ENCODE measurements at regions not wholly inside any gene's neighbourhood (a gene's known extent, or its start where the extent isn't known, plus 50 kb on each side); places are given as distances from the start of the nearest gene placed in this dataset.

GRCh38 chr4:14400307-14400706 is 602.0 kb upstream of the CPEB2 start:
- peaks cover 17% of the 10 kb centered on the region for H3K36me3 Mint-ChIP-seq (ENCODE audit: low read depth)
- peaks cover 4% of the 10 kb centered on the region for H3K27me3 Mint-ChIP-seq (ENCODE audit: insufficient read depth, low read depth, poor library complexity)
- no peak overlapping the region for H3K27ac ChIP-seq (ENCODE audit: low read depth)

GRCh38 chr4:14403132-14403531 is 599.1 kb upstream of the CPEB2 start:
- Mint-ChIP-seq H3K36me3 (ENCODE audit: low read depth) (peaks cover 17% of the 10 kb centered on the region), H3K27ac (no peak overlapping the region; the same call in 1 of the 2 replicates), H3K4me3 (no peak overlapping the region), H3K9me3 (peaks cover 21% of the 10 kb centered on the region), H3K27me3 (ENCODE audit: insufficient read depth, low read depth, poor library complexity) (peaks cover 6% of the 10 kb centered on the region), H3K4me1 (peaks cover 25% of the 10 kb centered on the region)
- no peaks in the 10 kb centered on the region for H4K20me1 ChIP-seq (replicated peaks; ENCODE audit: insufficient read depth)
- H3K79me2 ChIP-seq (replicated peaks; ENCODE audit: insufficient read depth), result no peaks in the 10 kb centered on the region
- H2AFZ ChIP-seq, result no peak overlapping the region
- TF ChIP-seq, protein P1, sequence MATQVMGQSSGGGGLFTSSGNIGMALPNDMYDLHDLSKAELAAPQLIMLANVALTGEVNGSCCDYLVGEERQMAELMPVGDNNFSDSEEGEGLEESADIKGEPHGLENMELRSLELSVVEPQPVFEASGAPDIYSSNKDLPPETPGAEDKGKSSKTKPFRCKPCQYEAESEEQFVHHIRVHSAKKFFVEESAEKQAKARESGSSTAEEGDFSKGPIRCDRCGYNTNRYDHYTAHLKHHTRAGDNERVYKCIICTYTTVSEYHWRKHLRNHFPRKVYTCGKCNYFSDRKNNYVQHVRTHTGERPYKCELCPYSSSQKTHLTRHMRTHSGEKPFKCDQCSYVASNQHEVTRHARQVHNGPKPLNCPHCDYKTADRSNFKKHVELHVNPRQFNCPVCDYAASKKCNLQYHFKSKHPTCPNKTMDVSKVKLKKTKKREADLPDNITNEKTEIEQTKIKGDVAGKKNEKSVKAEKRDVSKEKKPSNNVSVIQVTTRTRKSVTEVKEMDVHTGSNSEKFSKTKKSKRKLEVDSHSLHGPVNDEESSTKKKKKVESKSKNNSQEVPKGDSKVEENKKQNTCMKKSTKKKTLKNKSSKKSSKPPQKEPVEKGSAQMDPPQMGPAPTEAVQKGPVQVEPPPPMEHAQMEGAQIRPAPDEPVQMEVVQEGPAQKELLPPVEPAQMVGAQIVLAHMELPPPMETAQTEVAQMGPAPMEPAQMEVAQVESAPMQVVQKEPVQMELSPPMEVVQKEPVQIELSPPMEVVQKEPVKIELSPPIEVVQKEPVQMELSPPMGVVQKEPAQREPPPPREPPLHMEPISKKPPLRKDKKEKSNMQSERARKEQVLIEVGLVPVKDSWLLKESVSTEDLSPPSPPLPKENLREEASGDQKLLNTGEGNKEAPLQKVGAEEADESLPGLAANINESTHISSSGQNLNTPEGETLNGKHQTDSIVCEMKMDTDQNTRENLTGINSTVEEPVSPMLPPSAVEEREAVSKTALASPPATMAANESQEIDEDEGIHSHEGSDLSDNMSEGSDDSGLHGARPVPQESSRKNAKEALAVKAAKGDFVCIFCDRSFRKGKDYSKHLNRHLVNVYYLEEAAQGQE (IDR thresholded peaks at IDR 0.05; ENCODE audit: unreplicated experiment), result no peak
- TF ChIP-seq, protein P2, sequence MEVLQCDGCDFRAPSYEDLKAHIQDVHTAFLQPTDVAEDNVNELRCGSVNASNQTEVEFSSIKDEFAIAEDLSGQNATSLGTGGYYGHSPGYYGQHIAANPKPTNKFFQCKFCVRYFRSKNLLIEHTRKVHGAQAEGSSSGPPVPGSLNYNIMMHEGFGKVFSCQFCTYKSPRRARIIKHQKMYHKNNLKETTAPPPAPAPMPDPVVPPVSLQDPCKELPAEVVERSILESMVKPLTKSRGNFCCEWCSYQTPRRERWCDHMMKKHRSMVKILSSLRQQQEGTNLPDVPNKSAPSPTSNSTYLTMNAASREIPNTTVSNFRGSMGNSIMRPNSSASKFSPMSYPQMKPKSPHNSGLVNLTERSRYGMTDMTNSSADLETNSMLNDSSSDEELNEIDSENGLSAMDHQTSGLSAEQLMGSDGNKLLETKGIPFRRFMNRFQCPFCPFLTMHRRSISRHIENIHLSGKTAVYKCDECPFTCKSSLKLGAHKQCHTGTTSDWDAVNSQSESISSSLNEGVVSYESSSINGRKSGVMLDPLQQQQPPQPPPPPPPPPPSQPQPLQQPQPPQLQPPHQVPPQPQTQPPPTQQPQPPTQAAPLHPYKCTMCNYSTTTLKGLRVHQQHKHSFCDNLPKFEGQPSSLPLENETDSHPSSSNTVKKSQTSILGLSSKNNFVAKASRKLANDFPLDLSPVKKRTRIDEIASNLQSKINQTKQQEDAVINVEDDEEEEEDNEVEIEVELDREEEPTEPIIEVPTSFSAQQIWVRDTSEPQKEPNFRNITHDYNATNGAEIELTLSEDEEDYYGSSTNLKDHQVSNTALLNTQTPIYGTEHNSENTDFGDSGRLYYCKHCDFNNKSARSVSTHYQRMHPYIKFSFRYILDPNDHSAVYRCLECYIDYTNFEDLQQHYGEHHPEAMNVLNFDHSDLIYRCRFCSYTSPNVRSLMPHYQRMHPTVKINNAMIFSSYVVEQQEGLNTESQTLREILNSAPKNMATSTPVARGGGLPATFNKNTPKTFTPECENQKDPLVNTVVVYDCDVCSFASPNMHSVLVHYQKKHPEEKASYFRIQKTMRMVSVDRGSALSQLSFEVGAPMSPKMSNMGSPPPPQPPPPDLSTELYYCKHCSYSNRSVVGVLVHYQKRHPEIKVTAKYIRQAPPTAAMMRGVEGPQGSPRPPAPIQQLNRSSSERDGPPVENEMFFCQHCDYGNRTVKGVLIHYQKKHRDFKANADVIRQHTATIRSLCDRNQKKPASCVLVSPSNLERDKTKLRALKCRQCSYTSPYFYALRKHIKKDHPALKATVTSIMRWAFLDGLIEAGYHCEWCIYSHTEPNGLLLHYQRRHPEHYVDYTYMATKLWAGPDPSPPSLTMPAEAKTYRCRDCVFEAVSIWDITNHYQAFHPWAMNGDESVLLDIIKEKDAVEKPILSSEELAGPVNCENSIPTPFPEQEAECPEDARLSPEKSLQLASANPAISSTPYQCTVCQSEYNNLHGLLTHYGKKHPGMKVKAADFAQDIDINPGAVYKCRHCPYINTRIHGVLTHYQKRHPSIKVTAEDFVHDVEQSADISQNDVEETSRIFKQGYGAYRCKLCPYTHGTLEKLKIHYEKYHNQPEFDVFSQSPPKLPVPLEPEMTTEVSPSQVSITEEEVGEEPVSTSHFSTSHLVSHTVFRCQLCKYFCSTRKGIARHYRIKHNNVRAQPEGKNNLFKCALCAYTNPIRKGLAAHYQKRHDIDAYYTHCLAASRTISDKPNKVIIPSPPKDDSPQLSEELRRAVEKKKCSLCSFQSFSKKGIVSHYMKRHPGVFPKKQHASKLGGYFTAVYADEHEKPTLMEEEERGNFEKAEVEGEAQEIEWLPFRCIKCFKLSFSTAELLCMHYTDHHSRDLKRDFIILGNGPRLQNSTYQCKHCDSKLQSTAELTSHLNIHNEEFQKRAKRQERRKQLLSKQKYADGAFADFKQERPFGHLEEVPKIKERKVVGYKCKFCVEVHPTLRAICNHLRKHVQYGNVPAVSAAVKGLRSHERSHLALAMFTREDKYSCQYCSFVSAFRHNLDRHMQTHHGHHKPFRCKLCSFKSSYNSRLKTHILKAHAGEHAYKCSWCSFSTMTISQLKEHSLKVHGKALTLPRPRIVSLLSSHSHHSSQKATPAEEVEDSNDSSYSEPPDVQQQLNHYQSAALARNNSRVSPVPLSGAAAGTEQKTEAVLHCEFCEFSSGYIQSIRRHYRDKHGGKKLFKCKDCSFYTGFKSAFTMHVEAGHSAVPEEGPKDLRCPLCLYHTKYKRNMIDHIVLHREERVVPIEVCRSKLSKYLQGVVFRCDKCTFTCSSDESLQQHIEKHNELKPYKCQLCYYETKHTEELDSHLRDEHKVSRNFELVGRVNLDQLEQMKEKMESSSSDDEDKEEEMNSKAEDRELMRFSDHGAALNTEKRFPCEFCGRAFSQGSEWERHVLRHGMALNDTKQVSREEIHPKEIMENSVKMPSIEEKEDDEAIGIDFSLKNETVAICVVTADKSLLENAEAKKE (CRISPR knock-in tag; IDR thresholded peaks at IDR 0.05), result peak; percentile 66; the same call in 1 of the 2 replicates
- no peak overlapping the region for H3K4me3 ChIP-seq
- peaks cover 16% of the 10 kb centered on the region; the same call in 1 of the 2 replicates for H3K9me2 ChIP-seq (ENCODE audit: insufficient read depth)
- DNase-seq (ENCODE audit: low spot score) (no peak), ATAC-seq (no peak)
- H3K4me1 ChIP-seq (ENCODE audit: insufficient read depth), result peaks cover 9% of the 10 kb centered on the region; the same call in 1 of the 2 replicates
- H3K36me3 ChIP-seq (ENCODE audit: insufficient read depth), result no peaks in the 10 kb centered on the region
- H3K27ac ChIP-seq (ENCODE audit: low read depth), result no peak overlapping the region
- H3K4me2 ChIP-seq, result no peak overlapping the region
- no peaks in the 10 kb centered on the region for H3F3A ChIP-seq (replicated peaks; ENCODE audit: low read depth)
- H3K27me3 ChIP-seq (ENCODE audit: insufficient read depth), result no peaks in the 10 kb centered on the region

More at GRCh38 chr4:14400307-14400706, 602.0 kb upstream of the CPEB2 start:
- TF ChIP-seq STAT1 (IDR thresholded peaks at IDR 0.05; ENCODE audit: unreplicated experiment), result no peak
- TF ChIP-seq CREB1 (CRISPR knock-in tag; IDR thresholded peaks at IDR 0.05; ENCODE audit: low read depth), result no peak
- TF ChIP-seq EZH2 (IDR thresholded peaks at IDR 0.05; ENCODE audit: low read depth, unreplicated experiment), result no peak
- no peak for TF ChIP-seq JUNB (IDR thresholded peaks at IDR 0.05; ENCODE audit: unreplicated experiment)
- TF ChIP-seq EZH2phosphoT487 (IDR thresholded peaks at IDR 0.05; ENCODE audit: unreplicated experiment), result no peak
- H3K79me2 ChIP-seq (replicated peaks; ENCODE audit: insufficient read depth), result no peaks in the 10 kb centered on the region
- no peaks in the 10 kb centered on the region for H3K27me3 ChIP-seq (ENCODE audit: insufficient read depth)
- no peak overlapping the region for H3K4me2 ChIP-seq
- H3K9me3 Mint-ChIP-seq, result peaks cover 21% of the 10 kb centered on the region
- peaks cover 15% of the 10 kb centered on the region; the same call in 1 of the 2 replicates for H3K9me2 ChIP-seq (ENCODE audit: insufficient read depth)
- H3F3A ChIP-seq (replicated peaks; ENCODE audit: low read depth), result no peaks in the 10 kb centered on the region
- H4K20me1 ChIP-seq (replicated peaks; ENCODE audit: insufficient read depth), result no peaks in the 10 kb centered on the region
- no peak overlapping the region for H3K4me3 Mint-ChIP-seq
- no peaks in the 10 kb centered on the region for H3K36me3 ChIP-seq (ENCODE audit: insufficient read depth)
- peaks cover 21% of the 10 kb centered on the region for H3K4me1 Mint-ChIP-seq
- DNase-seq (ENCODE audit: low spot score), result no peak
- H2AFZ ChIP-seq, result no peak overlapping the region
- no peak for ATAC-seq
- peaks cover 9% of the 10 kb centered on the region; the same call in 1 of the 2 replicates for H3K4me1 ChIP-seq (ENCODE audit: insufficient read depth)
- no peak overlapping the region for H3K27ac Mint-ChIP-seq
- H3K4me3 ChIP-seq, result no peak overlapping the region

All from GM23338 (cell line).